Muscle layer of duodenum (tissue), 2 donors: ENCODE measurements at regions not wholly inside any gene's neighbourhood (a gene's known extent, or its start where the extent isn't known, plus 50 kb on each side); places are given as distances from the start of the nearest gene placed in this dataset.

ENCODE experiments used
- H3K27ac ChIP-seq: one replicate; pipeline ENCODE4 v1.7.0; 2013; ENCODE audit warnings: mild to moderate bottlenecking, low read length
- H3K27me3 ChIP-seq: one replicate; pipeline ENCODE4 v1.7.0; 2013; ENCODE audit warnings: low read depth, mild to moderate bottlenecking, control low read depth, low read length
- H3K36me3 ChIP-seq, 2 donors: one replicate each; pipeline ENCODE4 v1.7.0; 2013; ENCODE audit warnings: low read length in 2 of 2, control low read depth in 1 of 2, mild to moderate bottlenecking in 1 of 2; ENCODE audit not compliant: insufficient read depth in 2 of 2, control insufficient read depth in 1 of 2
- H3K4me1 ChIP-seq, 2 donors: one replicate each; pipeline ENCODE4 v1.7.0; 2013; ENCODE audit warnings: low read length in 2 of 2, mild to moderate bottlenecking in 2 of 2, control low read depth in 1 of 2, moderate library complexity in 1 of 2; ENCODE audit not compliant: insufficient read depth in 2 of 2, control insufficient read depth in 1 of 2
- H3K4me3 ChIP-seq, 2 donors: one replicate each; pipeline ENCODE4 v1.7.0; 2013; ENCODE audit warnings: low read length in 2 of 2, low read depth in 1 of 2, mild to moderate bottlenecking in 1 of 2
- H3K9me3 ChIP-seq, 2 donors: one replicate each; pipeline ENCODE4 v1.7.0; 2013; ENCODE audit warnings: low read length in 2 of 2, control low read depth in 1 of 2, mild to moderate bottlenecking in 1 of 2; ENCODE audit not compliant: control insufficient read depth in 1 of 2
- donor health status: healthy.

- Histone ChIP-seq H3K27me3 (no peaks in the 10 kb centered on the region), H3K4me3 (no peak overlapping the region), H3K36me3 (no peaks in the 10 kb centered on the region), H3K27ac (no peak overlapping the region), H3K4me1 (no peaks in the 10 kb centered on the region), H3K9me3 (peaks cover 0 to 3% of the 10 kb centered on the region in 2 donors)
Measured at GRCh38 chr4:23741681-23742191, 148.1 kb downstream of the PPARGC1A start.

GRCh38 chr4:23737571-23737970 is 152.3 kb downstream of the PPARGC1A start:
- H3K4me3 ChIP-seq, result no peak overlapping the region
- no peaks in the 10 kb centered on the region for H3K27me3 ChIP-seq
- H3K36me3 ChIP-seq, result no peaks in the 10 kb centered on the region
- H3K9me3 ChIP-seq, result no peaks in the 10 kb centered on the region
- H3K4me1 ChIP-seq, result no peaks in the 10 kb centered on the region
- no peak overlapping the region for H3K27ac ChIP-seq

- H3K4me1 ChIP-seq, result no peaks in the 10 kb centered on the region
- no peak overlapping the region for H3K4me3 ChIP-seq
- no peaks in the 10 kb centered on the region for H3K27me3 ChIP-seq
- no peaks in the 10 kb centered on the region for H3K9me3 ChIP-seq
- H3K36me3 ChIP-seq, result no peaks in the 10 kb centered on the region
- H3K27ac ChIP-seq, result no peak overlapping the region
Measured at GRCh38 chr4:23736466-23736865, 153.4 kb downstream of the PPARGC1A start.

GRCh38 chr4:23734000-23734399 is 155.8 kb downstream of the PPARGC1A start:
- no peaks in the 10 kb centered on the region for H3K27me3 ChIP-seq
- no peaks in the 10 kb centered on the region for H3K4me1 ChIP-seq
- no peak overlapping the region for H3K4me3 ChIP-seq
- no peak overlapping the region for H3K27ac ChIP-seq
- no peaks in the 10 kb centered on the region for H3K36me3 ChIP-seq
- no peaks in the 10 kb centered on the region for H3K9me3 ChIP-seq

GRCh38 chr4:23733476-23733875 is 156.4 kb downstream of the PPARGC1A start:
- Histone ChIP-seq H3K4me1 (no peaks in the 10 kb centered on the region), H3K4me3 (no peak overlapping the region), H3K27ac (no peak overlapping the region), H3K27me3 (no peaks in the 10 kb centered on the region), H3K9me3 (no peaks in the 10 kb centered on the region), H3K36me3 (no peaks in the 10 kb centered on the region)

GRCh38 chr4:23730998-23731397 is 158.8 kb downstream of the PPARGC1A start:
- Histone ChIP-seq H3K27ac (no peak overlapping the region), H3K27me3 (no peaks in the 10 kb centered on the region), H3K4me1 (no peaks in the 10 kb centered on the region), H3K9me3 (no peaks in the 10 kb centered on the region), H3K4me3 (no peak overlapping the region), H3K36me3 (no peaks in the 10 kb centered on the region)

GRCh38 chr4:23728971-23729370 is 160.9 kb downstream of the PPARGC1A start:
- Histone ChIP-seq H3K36me3 (no peaks in the 10 kb centered on the region), H3K4me1 (no peaks in the 10 kb centered on the region), H3K27me3 (no peaks in the 10 kb centered on the region), H3K9me3 (no peaks in the 10 kb centered on the region), H3K27ac (no peak overlapping the region), H3K4me3 (no peak overlapping the region)

- H3K27ac ChIP-seq, result no peak overlapping the region
Measured at GRCh38 chr4:23728393-23728792, 161.5 kb downstream of the PPARGC1A start.

GRCh38 chr4:23720556-23720955 is 169.3 kb downstream of the PPARGC1A start:
- Histone ChIP-seq H3K36me3 (no peaks in the 10 kb centered on the region), H3K27me3 (no peaks in the 10 kb centered on the region), H3K27ac (no peak overlapping the region), H3K4me1 (no peaks in the 10 kb centered on the region), H3K9me3 (no peaks in the 10 kb centered on the region), H3K4me3 (no peak overlapping the region)

More at GRCh38 chr4:23728393-23728792, 161.5 kb downstream of the PPARGC1A start:
- no peaks in the 10 kb centered on the region for H3K27me3 ChIP-seq
- no peaks in the 10 kb centered on the region for H3K4me1 ChIP-seq
- no peaks in the 10 kb centered on the region for H3K36me3 ChIP-seq
- H3K4me3 ChIP-seq, result no peak overlapping the region
- H3K9me3 ChIP-seq, result no peaks in the 10 kb centered on the region

GRCh38 chr4:23718435-23718834 is 171.4 kb downstream of the PPARGC1A start:
- Histone ChIP-seq H3K36me3 (no peaks in the 10 kb centered on the region), H3K27me3 (no peaks in the 10 kb centered on the region), H3K9me3 (no peaks in the 10 kb centered on the region), H3K4me3 (no peak overlapping the region), H3K27ac (no peak overlapping the region), H3K4me1 (no peaks in the 10 kb centered on the region)

GRCh38 chr4:23717528-23718248 is 172.2 kb downstream of the PPARGC1A start:
- Histone ChIP-seq H3K4me1 (no peaks in the 10 kb centered on the region), H3K36me3 (no peaks in the 10 kb centered on the region), H3K9me3 (no peaks in the 10 kb centered on the region), H3K4me3 (no peak overlapping the region), H3K27ac (no peak overlapping the region), H3K27me3 (no peaks in the 10 kb centered on the region)

- no peaks in the 10 kb centered on the region for H3K4me1 ChIP-seq
Measured at GRCh38 chr4:23710298-23710697, 179.5 kb downstream of the PPARGC1A start.

More at GRCh38 chr4:23710298-23710697, 179.5 kb downstream of the PPARGC1A start:
- Histone ChIP-seq H3K9me3 (no peaks in the 10 kb centered on the region), H3K27ac (no peak overlapping the region), H3K4me3 (no peak overlapping the region), H3K27me3 (no peaks in the 10 kb centered on the region), H3K36me3 (no peaks in the 10 kb centered on the region)
